ENCODE measurements at regions not wholly inside any gene's neighbourhood (a gene's known extent, or its start where the extent isn't known, plus 50 kb on each side); places are given as distances from the start of the nearest gene placed in this dataset.

GRCh38 chr5:18024542-18024941 lies 390.3 kb downstream of the TAF11L14 start:
- Histone ChIP-seq H2AK5ac (ENCODE audit: low read length) (no peak overlapping the region), H3K14ac (ENCODE audit: low read length) (no peak overlapping the region), H2BK12ac (ENCODE audit: low read length) (no peak overlapping the region), H4K12ac (ENCODE audit: low read depth, low read length) (no peak overlapping the region), H2BK120ac (ENCODE audit: insufficient read depth, low read length, poor library complexity) (no peak overlapping the region), H4K8ac (ENCODE audit: low read depth, low read length) (no peak overlapping the region), H3K23ac (ENCODE audit: low read length) (no peak overlapping the region), H3K27me3 (ENCODE audit: insufficient read depth, low read length) (no peaks in the 10 kb centered on the region), H3K4me2 (ENCODE audit: low read length) (no peak overlapping the region), H3K18ac (ENCODE audit: low read length) (no peak overlapping the region), H3K27ac (ENCODE audit: low read depth, low read length) (no peak overlapping the region), H3K4ac (ENCODE audit: low read depth, low read length) (no peak overlapping the region), H2AFZ (ENCODE audit: insufficient read depth, low read length, poor library complexity) (no peak overlapping the region), H3K4me3 (ENCODE audit: low read depth, low read length) (no peak overlapping the region), H4K91ac (ENCODE audit: low read depth, low read length) (no peak overlapping the region), H3K36me3 (ENCODE audit: control insufficient read depth in 1 of 2, insufficient read depth in 2 of 2, low read length in 2 of 2) (no peaks in the 10 kb centered on the region), H3K4me1 (ENCODE audit: control insufficient read depth in 1 of 2, insufficient read depth in 2 of 2, low read length in 2 of 2) (no peaks in the 10 kb centered on the region), H3K9ac (ENCODE audit: low read length) (no peak overlapping the region), H3K9me3 (ENCODE audit: insufficient read depth, low read depth, low read length) (no peaks in the 10 kb centered on the region), H3K79me2 (ENCODE audit: control insufficient read depth, insufficient read depth, low read length, poor library complexity) (no peaks in the 10 kb centered on the region), H2BK5ac (ENCODE audit: low read depth, low read length, poor library complexity) (no peak overlapping the region), H3K79me1 (ENCODE audit: low read length) (no peaks in the 10 kb centered on the region)
- no CpG with 5 or more reads among the region's 2 CpGs for WGBS (ENCODE audit: extremely low coverage, insufficient coverage, insufficient read length)
- no peak for DNase-seq

GRCh38 chr5:18027241-18027867 lies 393.1 kb downstream of the TAF11L14 start:
- no peak overlapping the region for H2BK120ac ChIP-seq (ENCODE audit: insufficient read depth, low read length, poor library complexity)
- no peak overlapping the region for H3K18ac ChIP-seq (ENCODE audit: low read length)
- no peak overlapping the region for H3K23ac ChIP-seq (ENCODE audit: low read length)
- no peak overlapping the region for H3K14ac ChIP-seq (ENCODE audit: low read length)
- H4K8ac ChIP-seq (ENCODE audit: low read depth, low read length) = no peak overlapping the region
- no peaks in the 10 kb centered on the region for H3K36me3 ChIP-seq (ENCODE audit: control insufficient read depth in 1 of 2, insufficient read depth in 2 of 2, low read length in 2 of 2)
- no peak overlapping the region for H3K27ac ChIP-seq (ENCODE audit: low read depth, low read length)
- no peak overlapping the region for H2BK5ac ChIP-seq (ENCODE audit: low read depth, low read length, poor library complexity)
- no peaks in the 10 kb centered on the region for H3K79me1 ChIP-seq (ENCODE audit: low read length)
- H3K4me1 ChIP-seq (ENCODE audit: control insufficient read depth in 1 of 2, insufficient read depth in 2 of 2, low read length in 2 of 2) = no peaks in the 10 kb centered on the region
- H4K12ac ChIP-seq (ENCODE audit: low read depth, low read length) = no peak overlapping the region
- no peak overlapping the region for H3K4me3 ChIP-seq (ENCODE audit: low read depth, low read length)
- no peak overlapping the region for H3K4me2 ChIP-seq (ENCODE audit: low read length)
- DNase-seq = no peak
- H3K27me3 ChIP-seq (ENCODE audit: insufficient read depth, low read length) = no peaks in the 10 kb centered on the region
- H3K79me2 ChIP-seq (ENCODE audit: control insufficient read depth, insufficient read depth, low read length, poor library complexity) = no peaks in the 10 kb centered on the region
- H2AFZ ChIP-seq (ENCODE audit: insufficient read depth, low read length, poor library complexity) = no peak overlapping the region
- no peak overlapping the region for H4K91ac ChIP-seq (ENCODE audit: low read depth, low read length)
- H2BK12ac ChIP-seq (ENCODE audit: low read length) = no peak overlapping the region
- H3K9me3 ChIP-seq (ENCODE audit: insufficient read depth, low read depth, low read length) = no peaks in the 10 kb centered on the region
- H3K9ac ChIP-seq (ENCODE audit: low read length) = no peak overlapping the region
- no peak overlapping the region for H3K4ac ChIP-seq (ENCODE audit: low read depth, low read length)
- H2AK5ac ChIP-seq (ENCODE audit: low read length) = no peak overlapping the region

DNA sequence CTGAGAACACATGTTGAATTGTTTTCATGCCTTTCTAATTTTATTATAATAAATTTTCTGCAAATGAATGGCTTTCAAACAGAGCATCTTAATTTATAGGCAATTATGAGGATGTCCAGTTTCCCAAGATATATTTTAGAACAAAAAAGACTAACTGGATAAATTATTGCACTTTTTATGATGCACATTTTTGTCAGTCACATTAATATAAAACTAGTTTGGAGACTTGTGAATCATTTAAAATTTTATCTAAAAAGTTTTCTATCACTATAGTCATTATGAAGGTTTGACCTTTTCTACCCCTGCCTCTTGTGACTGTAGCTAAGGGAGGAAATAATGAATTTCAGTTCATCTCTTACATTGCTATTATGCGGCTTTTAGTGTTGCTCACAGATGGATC lies 393.8 kb downstream of the TAF11L14 start:
- Histone ChIP-seq H3K14ac (ENCODE audit: low read length) (no peak overlapping the region), H3K27ac (ENCODE audit: low read depth, low read length) (no peak overlapping the region), H2BK120ac (ENCODE audit: insufficient read depth, low read length, poor library complexity) (no peak overlapping the region), H4K8ac (ENCODE audit: low read depth, low read length) (no peak overlapping the region), H2AFZ (ENCODE audit: insufficient read depth, low read length, poor library complexity) (no peak overlapping the region), H2BK5ac (ENCODE audit: low read depth, low read length, poor library complexity) (no peak overlapping the region), H3K36me3 (ENCODE audit: control insufficient read depth in 1 of 2, insufficient read depth in 2 of 2, low read length in 2 of 2) (no peaks in the 10 kb centered on the region), H3K23ac (ENCODE audit: low read length) (no peak overlapping the region), H2AK5ac (ENCODE audit: low read length) (no peak overlapping the region), H3K18ac (ENCODE audit: low read length) (no peak overlapping the region), H3K4ac (ENCODE audit: low read depth, low read length) (no peak overlapping the region), H3K79me2 (ENCODE audit: control insufficient read depth, insufficient read depth, low read length, poor library complexity) (no peaks in the 10 kb centered on the region), H3K27me3 (ENCODE audit: insufficient read depth, low read length) (no peaks in the 10 kb centered on the region), H4K12ac (ENCODE audit: low read depth, low read length) (no peak overlapping the region), H4K91ac (ENCODE audit: low read depth, low read length) (no peak overlapping the region), H3K9ac (ENCODE audit: low read length) (no peak overlapping the region), H3K4me3 (ENCODE audit: low read depth, low read length) (no peak overlapping the region), H3K4me2 (ENCODE audit: low read length) (no peak overlapping the region), H3K79me1 (ENCODE audit: low read length) (no peaks in the 10 kb centered on the region), H3K4me1 (ENCODE audit: control insufficient read depth in 1 of 2, insufficient read depth in 2 of 2, low read length in 2 of 2) (no peaks in the 10 kb centered on the region), H3K9me3 (ENCODE audit: insufficient read depth, low read depth, low read length) (no peaks in the 10 kb centered on the region), H2BK12ac (ENCODE audit: low read length) (no peak overlapping the region)
- no CpG with 5 or more reads among the region's 1 CpG for WGBS (ENCODE audit: extremely low coverage, insufficient coverage, insufficient read length)
- DNase-seq = no peak

- H4K91ac ChIP-seq (ENCODE audit: low read depth, low read length) = no peak overlapping the region
- WGBS (ENCODE audit: extremely low coverage, insufficient coverage, insufficient read length) = no CpG with 5 or more reads among the region's 4 CpGs
These were observed 398.5 kb downstream of the TAF11L14 start for GRCh38 chr5:18032744-18033143.

More at GRCh38 chr5:18032744-18033143, 398.5 kb downstream of the TAF11L14 start:
- H3K23ac ChIP-seq (ENCODE audit: low read length) = no peak overlapping the region
- no peaks in the 10 kb centered on the region for H3K9me3 ChIP-seq (ENCODE audit: insufficient read depth, low read depth, low read length)
- no peak overlapping the region for H2BK12ac ChIP-seq (ENCODE audit: low read length)
- H3K4me2 ChIP-seq (ENCODE audit: low read length) = no peak overlapping the region
- H3K18ac ChIP-seq (ENCODE audit: low read length) = no peak overlapping the region
- no peak overlapping the region for H3K9ac ChIP-seq (ENCODE audit: low read length)
- H4K8ac ChIP-seq (ENCODE audit: low read depth, low read length) = no peak overlapping the region
- no peak overlapping the region for H2AK5ac ChIP-seq (ENCODE audit: low read length)
- H3K4me3 ChIP-seq (ENCODE audit: low read depth, low read length) = no peak overlapping the region
- no peak overlapping the region for H4K12ac ChIP-seq (ENCODE audit: low read depth, low read length)
- H3K4me1 ChIP-seq (ENCODE audit: control insufficient read depth in 1 of 2, insufficient read depth in 2 of 2, low read length in 2 of 2) = no peaks in the 10 kb centered on the region
- H3K4ac ChIP-seq (ENCODE audit: low read depth, low read length) = no peak overlapping the region
- H2AFZ ChIP-seq (ENCODE audit: insufficient read depth, low read length, poor library complexity) = no peak overlapping the region
- no peak overlapping the region for H2BK5ac ChIP-seq (ENCODE audit: low read depth, low read length, poor library complexity)
- H3K27me3 ChIP-seq (ENCODE audit: insufficient read depth, low read length) = no peaks in the 10 kb centered on the region
- H3K79me2 ChIP-seq (ENCODE audit: control insufficient read depth, insufficient read depth, low read length, poor library complexity) = no peaks in the 10 kb centered on the region
- H3K14ac ChIP-seq (ENCODE audit: low read length) = no peak overlapping the region
- no peaks in the 10 kb centered on the region for H3K79me1 ChIP-seq (ENCODE audit: low read length)
- H3K36me3 ChIP-seq (ENCODE audit: control insufficient read depth in 1 of 2, insufficient read depth in 2 of 2, low read length in 2 of 2) = no peaks in the 10 kb centered on the region
- no peak for DNase-seq
- H3K27ac ChIP-seq (ENCODE audit: low read depth, low read length) = no peak overlapping the region
- no peak overlapping the region for H2BK120ac ChIP-seq (ENCODE audit: insufficient read depth, low read length, poor library complexity)

All from trophoblast cell (in vitro differentiated cells and primary cell).